ENCODE measurements at regions not wholly inside any gene's neighbourhood (a gene's known extent, or its start where the extent isn't known, plus 50 kb on each side); places are given as distances from the start of the nearest gene placed in this dataset.
"Not testable (repeated sequence)": the region's sequence is repeated elsewhere in the genome, so short reads cannot be mapped to it uniquely, and the experiment has no call there.

DNA sequence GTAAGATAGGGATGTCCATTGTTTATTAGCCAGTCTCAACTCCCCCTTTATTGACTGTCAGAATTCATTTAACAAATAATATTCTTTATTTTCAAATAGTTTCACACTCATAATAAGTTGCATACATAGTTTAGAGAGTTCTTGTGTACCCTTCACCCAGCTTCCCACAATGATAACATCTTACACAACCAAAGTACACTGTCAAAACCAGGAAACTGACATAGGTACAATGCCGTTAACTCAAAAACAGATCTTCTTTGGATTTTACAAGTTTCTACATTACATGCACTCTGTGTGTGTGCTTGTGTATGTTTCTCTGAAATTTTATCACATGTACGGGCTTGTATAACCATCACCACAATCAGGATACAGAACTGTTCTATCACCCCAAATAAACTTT lies 64.4 kb upstream of the IFNLR1 start:
- no peak overlapping the region for H3K4me3 ChIP-seq (ENCODE audit: low read depth, low read length)
- no peak for DNase-seq (ENCODE audit: low read depth)
- in situ Hi-C loops (cut with HindIII; ENCODE audit: low sequenced_read_pairs) = no loop called here
- TF ChIP-seq, protein P1, sequence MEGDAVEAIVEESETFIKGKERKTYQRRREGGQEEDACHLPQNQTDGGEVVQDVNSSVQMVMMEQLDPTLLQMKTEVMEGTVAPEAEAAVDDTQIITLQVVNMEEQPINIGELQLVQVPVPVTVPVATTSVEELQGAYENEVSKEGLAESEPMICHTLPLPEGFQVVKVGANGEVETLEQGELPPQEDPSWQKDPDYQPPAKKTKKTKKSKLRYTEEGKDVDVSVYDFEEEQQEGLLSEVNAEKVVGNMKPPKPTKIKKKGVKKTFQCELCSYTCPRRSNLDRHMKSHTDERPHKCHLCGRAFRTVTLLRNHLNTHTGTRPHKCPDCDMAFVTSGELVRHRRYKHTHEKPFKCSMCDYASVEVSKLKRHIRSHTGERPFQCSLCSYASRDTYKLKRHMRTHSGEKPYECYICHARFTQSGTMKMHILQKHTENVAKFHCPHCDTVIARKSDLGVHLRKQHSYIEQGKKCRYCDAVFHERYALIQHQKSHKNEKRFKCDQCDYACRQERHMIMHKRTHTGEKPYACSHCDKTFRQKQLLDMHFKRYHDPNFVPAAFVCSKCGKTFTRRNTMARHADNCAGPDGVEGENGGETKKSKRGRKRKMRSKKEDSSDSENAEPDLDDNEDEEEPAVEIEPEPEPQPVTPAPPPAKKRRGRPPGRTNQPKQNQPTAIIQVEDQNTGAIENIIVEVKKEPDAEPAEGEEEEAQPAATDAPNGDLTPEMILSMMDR (IDR thresholded peaks at IDR 0.05; ENCODE audit: low read depth, low read length, missing control alignments) = no peak

GRCh38 chr1:24250791-24251190 lies 63.7 kb upstream of the IFNLR1 start:
- in situ Hi-C loops (cut with HindIII; ENCODE audit: low sequenced_read_pairs) = no loop called here
- TF ChIP-seq, protein P1 (IDR thresholded peaks at IDR 0.05; ENCODE audit: low read depth, low read length, missing control alignments) = no peak
- H3K4me3 ChIP-seq (ENCODE audit: low read depth, low read length) = no peak overlapping the region

GRCh38 chr1:24250224-24250623 lies 63.1 kb upstream of the IFNLR1 start:
- TF ChIP-seq, protein P1 (IDR thresholded peaks at IDR 0.05; ENCODE audit: low read depth, low read length, missing control alignments) = no peak
- in situ Hi-C loops (cut with HindIII; ENCODE audit: low sequenced_read_pairs) = no loop called here

More at GRCh38 chr1:24250791-24251190, 63.7 kb upstream of the IFNLR1 start:
- DNase-seq (ENCODE audit: low read depth) = no peak

GRCh38 chr1:24248859-24249258 lies 61.8 kb upstream of the IFNLR1 start:
- DNase-seq (ENCODE audit: low read depth) = no peak
- H3K4me3 ChIP-seq (ENCODE audit: low read depth, low read length) = no peak overlapping the region
- in situ Hi-C loops (cut with HindIII; ENCODE audit: low sequenced_read_pairs) = no loop called here
- TF ChIP-seq, protein P1 (IDR thresholded peaks at IDR 0.05; ENCODE audit: low read depth, low read length, missing control alignments) = no peak

More at GRCh38 chr1:24250224-24250623, 63.1 kb upstream of the IFNLR1 start:
- no peak for DNase-seq (ENCODE audit: low read depth)
- no peak overlapping the region for H3K4me3 ChIP-seq (ENCODE audit: low read depth, low read length)

GRCh38 chr1:24247337-24247736 lies 60.2 kb upstream of the IFNLR1 start:
- DNase-seq (ENCODE audit: low read depth); in situ Hi-C loops (cut with HindIII; ENCODE audit: low sequenced_read_pairs); H3K4me3 ChIP-seq (ENCODE audit: low read depth, low read length): not testable (repeated sequence)

GRCh38 chr1:24244519-24245268 lies 57.6 kb upstream of the IFNLR1 start:
- DNase-seq (ENCODE audit: low read depth) = no peak
- TF ChIP-seq, protein P1 (IDR thresholded peaks at IDR 0.05; ENCODE audit: low read depth, low read length, missing control alignments) = no peak
- H3K4me3 ChIP-seq (ENCODE audit: low read depth, low read length) = no peak overlapping the region
- in situ Hi-C loops (cut with HindIII; ENCODE audit: low sequenced_read_pairs) = no loop called here

GRCh38 chr1:24237750-24238395 lies 50.8 kb upstream of the IFNLR1 start:
- H3K4me3 ChIP-seq (ENCODE audit: low read depth, low read length) = no peak overlapping the region
- in situ Hi-C loops (cut with HindIII; ENCODE audit: low sequenced_read_pairs) = no loop called here
- TF ChIP-seq, protein P1 (IDR thresholded peaks at IDR 0.05; ENCODE audit: low read depth, low read length, missing control alignments) = no peak
- no peak for DNase-seq (ENCODE audit: low read depth)
